Esophagus squamous epithelium (tissue), 4 donors: ENCODE measurements at regions not wholly inside any gene's neighbourhood (a gene's known extent, or its start where the extent isn't known, plus 50 kb on each side); places are given as distances from the start of the nearest gene placed in this dataset.

Source experiments
- CTCF ChIP-seq, 6 experiments: fragments of 450-650 bp in 4 of 6; fragments of 200-600 bp in 2 of 6; sonication (generic) in 2 of 6; IDR thresholded peaks; one replicate each; pipeline ENCODE4 v1.5.1; 2016 to 2019; ENCODE audit warnings: antibody characterized with exemption in 6 of 6, mild to moderate bottlenecking in 4 of 6, moderate library complexity in 4 of 6
- POLR2A ChIP-seq, 4 donors: fragments of 450-650 bp; IDR thresholded peaks; one replicate each; pipeline ENCODE4 v1.6.1; 2017; ENCODE audit warnings: antibody characterized with exemption in 4 of 4, mild to moderate bottlenecking in 4 of 4, moderate library complexity in 3 of 4

- TF ChIP-seq CTCF (IDR thresholded peaks at IDR 0.05) (no peak), POLR2A (IDR thresholded peaks at IDR 0.05) (no peak)
Observed at GRCh38 chr6:167663316-167663715, 163.4 kb upstream of the AFDN start.
